NOMO-1 treated with dmso at 0.1 percent for 144 hours (cell line): ENCODE measurements at regions not wholly inside any gene's neighbourhood (a gene's known extent, or its start where the extent isn't known, plus 50 kb on each side); places are given as distances from the start of the nearest gene placed in this dataset.
"Not testable (repeated sequence)": the region's sequence is repeated elsewhere in the genome, so short reads cannot be mapped to it uniquely, and the experiment has no call there.

Source experiments
- DNase-seq: peaks from one replicate; lab custom pipeline; 2025; ENCODE audit not compliant: unreplicated experiment; lab: John Stamatoyannopoulos, UW

DNA sequence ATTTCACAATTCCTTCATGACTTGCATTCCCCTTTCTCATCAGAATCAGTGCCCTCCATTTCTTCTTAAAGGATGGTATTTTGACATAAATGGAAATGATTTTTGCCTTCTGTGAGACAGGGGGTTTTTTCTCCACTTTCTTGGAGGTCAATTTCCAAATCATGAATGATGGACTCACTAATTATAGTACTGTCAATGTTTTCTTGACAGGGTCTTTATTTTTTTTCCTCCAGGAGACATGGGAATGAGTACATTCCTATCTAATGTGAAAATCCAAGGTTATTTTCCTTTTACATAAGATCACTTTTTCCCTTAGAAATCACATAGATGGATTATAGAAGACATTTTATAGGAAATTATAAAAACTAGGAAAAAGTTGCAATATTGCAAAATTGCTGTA lies 141.7 kb downstream of the SPATA31A6 start:
- DNase-seq: not testable (repeated sequence)

DNA sequence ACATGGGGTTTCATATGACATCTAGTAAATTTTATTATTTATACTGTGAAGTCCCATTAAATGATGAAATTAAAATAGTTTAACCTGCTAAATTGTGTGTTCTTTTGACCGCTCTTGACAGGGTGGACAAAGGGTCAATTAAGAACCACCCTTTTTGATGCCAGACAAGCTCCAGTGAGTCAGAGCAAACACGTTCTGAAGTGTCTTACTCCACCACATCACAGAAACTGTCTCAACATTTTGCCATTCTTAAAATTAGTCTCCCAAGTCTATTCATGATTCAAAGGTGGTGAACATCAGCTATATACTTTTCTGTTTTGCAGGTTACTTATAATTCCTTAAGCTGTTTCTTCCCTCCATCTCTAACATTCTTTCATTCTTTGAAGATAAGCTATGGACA lies 142.1 kb downstream of the SPATA31A6 start:
- DNase-seq: not testable (repeated sequence)

DNA sequence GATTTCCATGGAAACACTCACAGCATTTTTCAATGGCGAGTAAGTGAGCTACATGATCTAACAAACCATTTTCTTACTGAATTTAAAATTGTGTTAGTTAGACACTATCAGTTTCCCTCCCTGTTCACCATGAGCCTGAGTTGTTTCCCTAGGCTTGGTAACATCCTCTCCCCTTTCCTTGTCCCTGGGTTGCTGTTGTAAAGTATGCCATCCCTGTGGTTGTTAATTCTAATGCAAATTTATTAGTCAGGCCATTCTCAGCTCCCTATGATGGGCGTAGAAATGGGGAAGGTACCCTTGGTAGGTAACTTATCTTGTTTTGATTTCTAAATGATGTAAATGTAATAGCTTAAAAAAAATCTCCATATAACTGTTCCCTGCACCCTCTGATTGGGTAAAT lies 143.0 kb downstream of the SPATA31A6 start:
- DNase-seq: not testable (repeated sequence)

GRCh38 chr9:42335342-42335741 lies 151.9 kb downstream of the SPATA31A6 start:
- not testable (repeated sequence) for DNase-seq

DNA sequence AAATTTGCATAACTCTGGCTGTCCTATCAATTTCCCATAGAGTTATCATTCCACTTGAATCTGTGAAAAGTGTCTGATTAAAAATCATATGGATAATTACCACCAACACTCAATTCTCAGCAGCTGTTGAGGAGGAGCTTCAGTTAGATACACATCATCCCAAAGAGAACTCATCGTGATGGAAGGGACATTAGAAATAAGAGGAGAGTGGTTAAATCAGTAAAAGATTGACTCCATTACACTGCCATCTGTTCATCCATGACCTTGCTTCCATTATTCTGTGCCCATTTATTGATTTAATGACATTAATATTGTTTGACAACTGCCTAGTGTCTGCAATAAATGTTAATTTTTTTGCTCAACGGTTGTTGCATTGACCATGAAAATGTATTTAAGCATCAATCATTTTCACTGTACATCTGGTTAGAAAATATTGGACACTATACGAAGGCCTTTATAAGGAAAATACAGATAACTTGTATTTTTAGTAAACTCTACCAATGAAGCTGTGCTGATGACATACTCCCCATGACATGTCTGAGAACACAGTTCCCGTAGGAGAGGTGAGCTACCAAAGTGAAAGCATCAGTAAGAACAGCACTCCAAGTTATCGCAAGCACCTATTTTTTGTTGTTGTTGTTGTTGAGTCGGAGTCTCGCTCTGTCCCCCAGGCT lies 152.7 kb downstream of the SPATA31A6 start:
- not testable (repeated sequence) for DNase-seq

- DNase-seq: not testable (repeated sequence)
These were observed 154.8 kb downstream of the SPATA31A6 start for GRCh38 chr9:42338275-42338674.

- DNase-seq: not testable (repeated sequence)
These were observed 156.4 kb downstream of the SPATA31A6 start for GRCh38 chr9:42339671-42340434.

DNA sequence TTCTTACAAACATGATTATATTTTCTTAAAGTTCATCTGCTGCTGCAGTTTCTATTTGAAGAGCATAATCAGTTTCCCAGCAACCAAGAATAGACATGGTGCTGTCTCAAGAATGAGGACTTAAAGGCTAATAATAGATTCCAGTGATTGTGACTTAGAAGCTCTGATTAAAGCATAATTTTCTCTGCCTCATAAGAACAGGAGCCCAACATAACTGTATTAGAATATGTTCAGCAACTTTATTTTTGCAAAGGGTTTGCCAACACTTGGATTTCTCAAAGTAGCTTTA lies 156.9 kb downstream of the SPATA31A6 start:
- not testable (repeated sequence) for DNase-seq

GRCh38 chr9:42341860-42342259 lies 158.4 kb downstream of the SPATA31A6 start:
- not testable (repeated sequence) for DNase-seq

GRCh38 chr9:42342297-42342696 lies 158.8 kb downstream of the SPATA31A6 start:
- DNase-seq: not testable (repeated sequence)

- not testable (repeated sequence) for DNase-seq
These were observed 161.0 kb downstream of the SPATA31A6 start for GRCh38 chr9:42344508-42344907.

DNA sequence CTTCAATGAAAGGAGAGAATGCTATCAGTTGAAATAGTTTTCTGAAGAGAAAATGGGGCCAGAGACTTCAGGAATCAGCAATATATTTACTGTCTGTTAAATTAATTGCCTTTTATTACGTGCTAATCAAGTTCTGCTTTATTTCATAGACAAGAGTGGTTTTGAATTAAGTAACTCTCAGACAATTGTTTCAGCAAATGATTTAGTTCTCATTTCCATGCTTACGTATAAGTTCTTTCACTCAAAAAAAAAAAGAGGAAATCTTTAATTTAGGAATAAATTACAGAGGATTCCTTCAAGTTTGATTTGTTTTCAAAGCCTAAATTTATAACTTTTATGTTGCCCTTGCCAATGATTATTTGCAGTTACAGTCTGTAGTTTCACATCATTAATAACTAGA lies 163.5 kb downstream of the SPATA31A6 start:
- not testable (repeated sequence) for DNase-seq

DNA sequence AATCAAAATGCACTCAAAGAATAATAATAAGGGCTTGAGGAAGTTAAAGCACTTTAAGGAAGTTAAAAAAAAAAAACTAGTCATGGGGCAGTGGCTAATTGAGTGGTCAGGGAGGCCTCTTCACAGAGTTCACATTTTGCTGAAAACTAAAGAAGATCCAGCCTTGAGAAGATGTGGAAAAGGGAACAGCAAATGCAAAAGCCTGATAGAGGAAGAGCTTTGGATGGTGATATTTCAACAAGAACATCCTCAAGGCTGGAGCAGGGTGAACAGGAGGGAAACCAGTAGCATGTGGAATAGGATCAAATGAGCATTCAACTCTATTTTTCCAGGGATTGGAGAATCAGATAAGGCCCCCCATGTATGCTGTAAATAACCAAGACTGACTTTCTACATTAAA lies 165.7 kb downstream of the SPATA31A6 start:
- not testable (repeated sequence) for DNase-seq

GRCh38 chr9:42350412-42350811 lies 167.0 kb downstream of the SPATA31A6 start:
- DNase-seq: not testable (repeated sequence)

DNA sequence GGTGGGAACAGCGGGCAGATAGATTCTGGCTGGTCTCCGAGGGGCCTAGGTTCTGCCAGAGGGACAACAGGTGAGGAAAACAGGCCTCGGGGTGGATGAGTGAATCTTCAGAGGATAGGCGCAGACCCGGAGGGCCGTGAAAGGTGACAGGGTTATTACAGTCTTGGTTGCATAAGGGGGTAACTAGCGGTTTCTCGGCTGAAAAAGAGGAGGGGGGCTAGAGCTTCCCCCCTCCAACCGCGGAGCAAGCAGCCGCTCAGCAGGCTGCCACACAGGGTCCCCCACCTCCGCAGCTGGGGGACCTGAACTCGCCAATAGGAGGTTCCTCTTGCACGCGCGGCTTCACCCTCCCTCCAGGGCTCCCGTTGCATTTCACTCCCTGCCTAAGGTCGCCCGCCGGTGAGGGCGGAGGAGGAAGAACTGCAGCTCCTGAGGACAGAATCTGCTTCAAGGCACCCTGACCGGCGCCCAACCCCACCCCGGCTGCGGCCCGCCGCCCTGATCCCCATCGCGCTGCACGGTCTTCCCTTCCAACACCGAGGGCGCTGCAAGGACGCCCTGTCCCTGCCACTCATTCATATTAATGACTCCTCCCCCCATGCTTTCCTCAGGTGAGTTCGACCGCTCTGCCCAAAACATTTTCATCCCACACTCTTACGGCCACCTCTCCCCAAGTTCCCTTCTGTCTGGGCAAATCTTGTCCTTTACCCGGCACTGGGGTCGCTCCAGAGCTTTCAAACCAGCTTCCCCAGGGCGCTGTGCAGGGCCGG lies 174.3 kb downstream of the SPATA31A6 start:
- not testable (repeated sequence) for DNase-seq

GRCh38 chr9:42358626-42359247 lies 175.3 kb downstream of the SPATA31A6 start:
- not testable (repeated sequence) for DNase-seq

- not testable (repeated sequence) for DNase-seq
These were observed 181.2 kb downstream of the SPATA31A6 start for GRCh38 chr9:42364410-42365243.

GRCh38 chr9:42365244-42365945 lies 181.9 kb downstream of the SPATA31A6 start:
- not testable (repeated sequence) for DNase-seq

DNA sequence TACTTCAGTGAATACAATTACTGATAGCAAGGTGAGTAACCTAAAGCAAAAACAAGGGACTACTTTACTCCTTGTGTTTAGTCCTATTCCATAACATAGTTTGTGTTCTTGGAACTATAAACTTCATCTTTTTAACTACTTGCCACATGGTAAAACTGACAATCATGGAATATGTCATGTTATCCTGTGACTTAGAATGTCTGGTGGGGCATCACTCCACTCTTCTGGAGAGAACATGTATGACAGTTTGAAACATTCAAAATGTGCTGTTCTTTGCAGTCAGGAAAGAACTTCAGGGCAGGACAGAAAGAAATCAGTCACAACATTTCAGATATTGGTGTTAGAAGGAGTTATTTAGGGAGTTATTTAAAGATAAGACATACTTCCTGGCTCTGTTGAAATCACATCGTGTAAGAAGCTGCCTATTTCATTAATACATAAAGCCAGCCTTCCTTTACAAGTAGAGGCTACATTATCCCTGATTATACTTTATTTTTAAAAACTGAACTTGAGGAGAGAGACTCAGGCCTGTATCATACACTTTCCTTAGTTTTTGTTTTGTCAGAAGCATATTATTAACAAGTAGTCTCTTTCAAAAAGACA lies 184.9 kb downstream of the SPATA31A6 start:
- DNase-seq: not testable (repeated sequence)
